Progenitor cell of endocrine pancreas (in vitro differentiated cells): ENCODE measurements at regions not wholly inside any gene's neighbourhood (a gene's known extent, or its start where the extent isn't known, plus 50 kb on each side); places are given as distances from the start of the nearest gene placed in this dataset.

Source experiments
- DNase-seq: peaks from one replicate; pipeline ENCODE4 v3.0.0; 2021; ENCODE audit warnings: low spot score; ENCODE audit not compliant: unreplicated experiment
- H3K27ac Mint-ChIP-seq: 2 replicates; pipeline ENCODE4 v1.8.0; 2021; ENCODE audit warnings: mild to moderate bottlenecking, moderate library complexity, mixed read lengths
- H3K27me3 Mint-ChIP-seq: 2 replicates; pipeline ENCODE4 v1.8.0; 2021; ENCODE audit warnings: mixed read lengths
- H3K36me3 Mint-ChIP-seq: 2 replicates; pipeline ENCODE4 v1.8.0; 2022; ENCODE audit warnings: mixed read lengths; ENCODE audit not compliant: insufficient read depth
- H3K4me1 Mint-ChIP-seq: 2 replicates; pipeline ENCODE4 v1.8.0; 2021; ENCODE audit warnings: low read depth, mixed read lengths
- H3K4me3 Mint-ChIP-seq: 2 replicates; pipeline ENCODE4 v1.8.0; 2021; ENCODE audit warnings: low read depth, mild to moderate bottlenecking, moderate library complexity, mixed read lengths
- H3K9me3 Mint-ChIP-seq: 2 replicates; pipeline ENCODE4 v1.8.0; 2021; ENCODE audit warnings: low read depth, mixed read lengths
- TF ChIP-seq, protein P1 (sequence below): fragments of 200-600 bp; sonication (generic); IDR thresholded peaks from one replicate; pipeline ENCODE4 v1.5.0; 2021; ENCODE audit warnings: antibody characterized with exemption, mild to moderate bottlenecking; ENCODE audit not compliant: unreplicated experiment

DNA sequence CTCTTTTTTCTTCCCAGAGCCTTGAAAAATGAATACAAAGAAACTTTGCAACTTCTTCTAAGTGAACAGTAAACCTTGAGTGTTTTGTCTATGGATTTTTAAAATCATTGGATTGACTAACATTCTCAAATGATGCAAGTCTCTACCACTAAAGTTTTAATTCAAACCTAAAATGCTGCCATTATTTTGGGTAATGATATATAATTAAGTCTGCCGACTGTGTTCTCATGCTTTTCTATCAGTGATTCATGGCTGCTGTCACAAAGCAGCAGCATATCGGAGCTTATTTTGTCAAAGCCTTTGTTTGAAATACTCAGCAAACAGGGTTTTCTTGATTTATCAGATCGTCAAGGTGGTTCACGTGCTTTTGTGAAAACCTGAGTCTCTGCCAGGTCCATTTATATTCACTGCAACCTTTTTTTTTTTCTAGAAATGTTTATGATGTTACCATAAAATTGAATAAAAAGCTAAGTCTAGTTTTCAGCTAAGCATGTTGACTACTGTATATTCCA is 96.3 kb downstream of the GJA1 start:
- Mint-ChIP-seq H3K9me3 (no peaks in the 10 kb centered on the region), H3K36me3 (no peaks in the 10 kb centered on the region), H3K4me3 (no peak overlapping the region), H3K27me3 (no peaks in the 10 kb centered on the region), H3K4me1 (peaks cover 20% of the 10 kb centered on the region), H3K27ac (peak overlapping the region; percentile 14)
- TF ChIP-seq, protein P1, sequence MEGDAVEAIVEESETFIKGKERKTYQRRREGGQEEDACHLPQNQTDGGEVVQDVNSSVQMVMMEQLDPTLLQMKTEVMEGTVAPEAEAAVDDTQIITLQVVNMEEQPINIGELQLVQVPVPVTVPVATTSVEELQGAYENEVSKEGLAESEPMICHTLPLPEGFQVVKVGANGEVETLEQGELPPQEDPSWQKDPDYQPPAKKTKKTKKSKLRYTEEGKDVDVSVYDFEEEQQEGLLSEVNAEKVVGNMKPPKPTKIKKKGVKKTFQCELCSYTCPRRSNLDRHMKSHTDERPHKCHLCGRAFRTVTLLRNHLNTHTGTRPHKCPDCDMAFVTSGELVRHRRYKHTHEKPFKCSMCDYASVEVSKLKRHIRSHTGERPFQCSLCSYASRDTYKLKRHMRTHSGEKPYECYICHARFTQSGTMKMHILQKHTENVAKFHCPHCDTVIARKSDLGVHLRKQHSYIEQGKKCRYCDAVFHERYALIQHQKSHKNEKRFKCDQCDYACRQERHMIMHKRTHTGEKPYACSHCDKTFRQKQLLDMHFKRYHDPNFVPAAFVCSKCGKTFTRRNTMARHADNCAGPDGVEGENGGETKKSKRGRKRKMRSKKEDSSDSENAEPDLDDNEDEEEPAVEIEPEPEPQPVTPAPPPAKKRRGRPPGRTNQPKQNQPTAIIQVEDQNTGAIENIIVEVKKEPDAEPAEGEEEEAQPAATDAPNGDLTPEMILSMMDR = no peak
- DNase-seq = no peak

DNA sequence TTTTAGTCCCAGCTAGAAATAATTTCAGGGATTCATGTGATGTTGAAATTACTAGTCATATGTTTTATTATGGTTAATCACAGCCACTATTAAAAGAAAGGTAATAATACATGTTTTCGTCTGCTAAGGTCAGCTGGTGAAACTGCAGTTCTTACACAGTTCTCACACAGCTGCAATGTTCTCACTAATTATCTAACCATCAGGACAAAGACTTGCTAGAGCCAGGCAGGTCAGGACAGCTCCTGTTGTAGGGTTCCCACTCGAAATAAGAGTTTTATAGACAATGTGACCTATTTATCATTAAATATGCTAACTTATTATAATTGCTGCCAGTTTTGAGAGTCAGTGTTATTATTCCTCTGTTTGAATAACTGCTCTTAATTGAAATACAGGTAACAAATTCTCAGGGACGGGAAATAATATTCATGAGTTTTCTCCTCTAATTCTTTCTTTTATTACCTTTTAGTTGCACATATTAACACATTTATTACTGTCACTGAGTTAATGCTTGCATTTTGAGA is 97.9 kb downstream of the GJA1 start:
- H3K9me3 Mint-ChIP-seq = no peaks in the 10 kb centered on the region
- no peaks in the 10 kb centered on the region for H3K36me3 Mint-ChIP-seq
- TF ChIP-seq, protein P1 = no peak
- DNase-seq = no peak
- H3K27me3 Mint-ChIP-seq = no peaks in the 10 kb centered on the region
- H3K4me3 Mint-ChIP-seq = no peak overlapping the region
- H3K4me1 Mint-ChIP-seq = peaks cover 20% of the 10 kb centered on the region
- peak overlapping the region; percentile 67 for H3K27ac Mint-ChIP-seq

DNA sequence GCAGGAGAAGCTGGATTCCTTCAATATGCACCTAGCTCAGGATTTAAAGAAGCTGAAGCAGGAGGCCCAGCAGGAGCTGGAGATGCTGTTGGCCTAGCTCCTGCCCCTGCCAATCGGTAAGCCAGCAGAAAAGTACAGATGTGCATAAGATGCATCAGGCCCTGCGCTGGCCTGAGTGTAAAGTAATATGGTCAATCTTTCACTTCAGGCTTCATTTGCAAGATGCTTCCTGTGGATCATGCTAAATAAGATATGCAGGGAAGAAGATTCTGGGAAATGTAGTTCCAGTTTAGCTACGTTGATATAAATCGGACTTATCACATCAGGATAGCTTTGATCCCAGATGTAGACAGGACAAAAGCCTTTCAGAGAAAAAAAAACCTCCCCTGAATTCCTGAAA is 100.3 kb downstream of the GJA1 start:
- no peak overlapping the region for H3K4me3 Mint-ChIP-seq

DNA sequence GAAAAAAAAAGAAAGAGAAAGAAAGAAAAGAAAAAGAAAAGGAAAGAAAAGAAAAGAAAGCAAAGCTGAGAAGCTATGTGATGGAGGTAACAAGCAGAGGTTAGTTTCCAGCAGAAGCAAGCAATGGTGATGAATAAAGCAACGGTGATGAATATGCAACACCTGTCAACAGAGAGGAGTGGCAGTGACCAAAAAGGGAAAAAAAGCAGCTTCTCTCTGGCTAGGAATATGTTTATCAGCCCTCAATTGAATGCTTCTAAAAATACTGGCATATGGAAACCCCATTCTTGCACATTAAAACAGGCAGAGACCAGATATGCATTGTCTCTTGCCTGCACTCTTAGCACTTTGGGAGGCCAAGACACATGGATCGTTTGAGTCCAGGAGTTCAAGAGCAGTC is 100.9 kb downstream of the GJA1 start:
- Mint-ChIP-seq H3K27me3 (no peaks in the 10 kb centered on the region), H3K4me1 (peaks cover 20% of the 10 kb centered on the region), H3K36me3 (no peaks in the 10 kb centered on the region), H3K4me3 (no peak overlapping the region), H3K27ac (no peak overlapping the region), H3K9me3 (no peaks in the 10 kb centered on the region)
- DNase-seq = no peak
- TF ChIP-seq, protein P1 = no peak

More for the DNA sequence above, 100.3 kb downstream of the GJA1 start:
- no peak overlapping the region for H3K27ac Mint-ChIP-seq
- TF ChIP-seq, protein P1 = no peak
- no peaks in the 10 kb centered on the region for H3K27me3 Mint-ChIP-seq
- H3K4me1 Mint-ChIP-seq = peaks cover 20% of the 10 kb centered on the region
- H3K36me3 Mint-ChIP-seq = no peaks in the 10 kb centered on the region
- H3K9me3 Mint-ChIP-seq = no peaks in the 10 kb centered on the region
- DNase-seq = no peak

DNA sequence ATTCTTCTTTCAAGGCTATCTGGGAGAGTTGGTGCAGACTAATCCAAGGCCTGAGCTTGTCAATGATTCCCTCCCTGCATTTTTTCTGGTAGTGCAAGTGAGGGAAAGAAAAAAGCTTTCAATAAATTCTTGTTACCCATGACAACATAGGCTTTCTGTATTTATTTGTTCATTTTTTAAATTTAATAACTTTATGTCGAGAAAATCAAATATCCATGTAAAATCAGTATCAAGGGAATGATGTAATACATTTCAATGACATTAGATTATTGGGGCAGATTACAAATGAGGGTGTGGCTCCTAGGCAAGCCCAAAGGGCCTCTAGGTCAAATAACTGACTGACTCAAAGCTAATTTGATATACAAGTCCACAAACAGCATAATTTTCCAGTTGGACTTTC is 104.0 kb downstream of the GJA1 start:
- TF ChIP-seq, protein P1 = no peak
- DNase-seq = no peak
- H3K36me3 Mint-ChIP-seq = no peaks in the 10 kb centered on the region
- H3K9me3 Mint-ChIP-seq = no peaks in the 10 kb centered on the region
- H3K27ac Mint-ChIP-seq = no peak overlapping the region
- no peak overlapping the region for H3K4me3 Mint-ChIP-seq
- no peaks in the 10 kb centered on the region for H3K27me3 Mint-ChIP-seq
- no peaks in the 10 kb centered on the region for H3K4me1 Mint-ChIP-seq
